Kidney epithelial cell (primary cell): ENCODE measurements at regions not wholly inside any gene's neighbourhood (a gene's known extent, or its start where the extent isn't known, plus 50 kb on each side); places are given as distances from the start of the nearest gene placed in this dataset.

Source experiments
- DNase-seq: peaks from one replicate; pipeline ENCODE4 v3.0.0-alpha.2; 2010; ENCODE audit warnings: low read depth
- H3K27me3 ChIP-seq: 2 replicates; pipeline ENCODE4 v1.6.0; 2011; ENCODE audit warnings: low read length; ENCODE audit not compliant: control insufficient read depth, insufficient read depth
- H3K36me3 ChIP-seq: 2 replicates; pipeline ENCODE4 v1.5.1; 2011; ENCODE audit warnings: low read length; ENCODE audit not compliant: control insufficient read depth, insufficient read depth
- H3K4me3 ChIP-seq: 2 replicates; pipeline ENCODE4 v1.5.1; 2011; ENCODE audit warnings: low read depth, mild to moderate bottlenecking, control low read depth, low read length
- TF ChIP-seq, protein P1 (sequence below): IDR thresholded peaks from 2 replicates; pipeline ENCODE4 v1.5.1; 2011; ENCODE audit warnings: mild to moderate bottlenecking, moderate library complexity, low read length, control low read depth, inconsistent platforms; ENCODE audit not compliant: insufficient read depth, poor library complexity, severe bottlenecking

DNA sequence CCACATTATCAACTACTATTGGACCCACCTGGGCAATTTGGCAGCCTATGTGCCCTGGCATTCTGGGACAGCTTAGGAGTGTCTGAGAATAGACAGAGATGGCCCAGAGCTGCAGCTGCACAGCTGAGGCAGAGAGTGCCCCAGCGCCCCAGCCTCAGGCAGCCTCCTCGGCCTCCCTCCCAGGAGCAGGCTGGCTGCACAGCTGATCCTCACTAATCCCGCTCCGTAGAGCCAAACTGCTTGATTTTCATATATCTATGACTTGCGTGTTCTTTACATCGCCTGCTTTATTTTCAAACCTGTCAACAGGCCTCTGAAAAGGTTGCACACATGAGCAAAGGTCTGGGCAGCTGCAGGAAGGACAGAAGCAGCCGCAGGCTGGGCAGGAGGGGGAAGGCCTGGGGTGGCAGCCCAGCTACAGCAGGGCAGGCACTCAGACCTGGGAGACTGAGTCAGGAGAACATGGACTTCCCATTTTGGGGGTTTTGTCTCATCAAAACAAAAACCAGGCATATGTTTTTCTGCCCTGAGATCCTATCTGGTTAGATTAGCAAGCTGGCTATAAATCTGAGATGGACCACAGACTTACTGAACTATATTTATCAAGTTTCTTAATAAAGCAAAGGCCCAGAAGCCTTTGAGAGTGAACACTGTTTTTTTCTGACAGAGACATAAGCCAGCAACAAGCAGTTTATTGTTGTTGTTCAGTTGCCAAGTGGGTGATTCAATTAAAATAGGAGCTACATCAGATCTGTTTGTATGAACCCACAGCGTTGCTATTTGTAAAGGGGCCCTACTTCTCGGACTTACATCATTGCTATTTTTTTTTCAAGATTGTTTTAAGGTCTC is 301.8 kb upstream of the DUSP10 start:
- H3K36me3 ChIP-seq, result no peaks in the 10 kb centered on the region
- H3K4me3 ChIP-seq, result no peak overlapping the region
- no peak for DNase-seq
- no peaks in the 10 kb centered on the region for H3K27me3 ChIP-seq
- TF ChIP-seq, protein P1, sequence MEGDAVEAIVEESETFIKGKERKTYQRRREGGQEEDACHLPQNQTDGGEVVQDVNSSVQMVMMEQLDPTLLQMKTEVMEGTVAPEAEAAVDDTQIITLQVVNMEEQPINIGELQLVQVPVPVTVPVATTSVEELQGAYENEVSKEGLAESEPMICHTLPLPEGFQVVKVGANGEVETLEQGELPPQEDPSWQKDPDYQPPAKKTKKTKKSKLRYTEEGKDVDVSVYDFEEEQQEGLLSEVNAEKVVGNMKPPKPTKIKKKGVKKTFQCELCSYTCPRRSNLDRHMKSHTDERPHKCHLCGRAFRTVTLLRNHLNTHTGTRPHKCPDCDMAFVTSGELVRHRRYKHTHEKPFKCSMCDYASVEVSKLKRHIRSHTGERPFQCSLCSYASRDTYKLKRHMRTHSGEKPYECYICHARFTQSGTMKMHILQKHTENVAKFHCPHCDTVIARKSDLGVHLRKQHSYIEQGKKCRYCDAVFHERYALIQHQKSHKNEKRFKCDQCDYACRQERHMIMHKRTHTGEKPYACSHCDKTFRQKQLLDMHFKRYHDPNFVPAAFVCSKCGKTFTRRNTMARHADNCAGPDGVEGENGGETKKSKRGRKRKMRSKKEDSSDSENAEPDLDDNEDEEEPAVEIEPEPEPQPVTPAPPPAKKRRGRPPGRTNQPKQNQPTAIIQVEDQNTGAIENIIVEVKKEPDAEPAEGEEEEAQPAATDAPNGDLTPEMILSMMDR, result no peak

DNA sequence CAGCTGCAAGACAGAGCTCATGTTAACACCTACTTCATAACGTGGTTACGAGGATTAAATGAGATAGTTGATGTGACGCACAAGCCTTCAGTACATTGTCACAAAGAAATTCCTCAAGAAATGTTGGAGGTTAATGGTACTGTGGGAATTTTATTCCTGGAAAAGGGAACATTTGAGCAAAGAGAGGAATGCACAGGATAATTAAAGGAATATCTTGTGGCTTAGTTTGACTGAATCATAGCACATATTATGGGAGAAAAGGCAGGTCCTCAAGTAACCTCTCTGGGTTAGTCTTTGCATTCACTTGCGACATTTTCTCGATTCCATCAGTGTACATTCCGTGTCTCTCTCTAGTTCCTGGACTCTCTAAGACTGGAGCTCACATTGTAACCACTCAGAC is 300.2 kb upstream of the DUSP10 start:
- TF ChIP-seq, protein P1, result no peak
- H3K27me3 ChIP-seq, result no peaks in the 10 kb centered on the region
- no peak overlapping the region for H3K4me3 ChIP-seq
- DNase-seq, result no peak
- H3K36me3 ChIP-seq, result no peaks in the 10 kb centered on the region

DNA sequence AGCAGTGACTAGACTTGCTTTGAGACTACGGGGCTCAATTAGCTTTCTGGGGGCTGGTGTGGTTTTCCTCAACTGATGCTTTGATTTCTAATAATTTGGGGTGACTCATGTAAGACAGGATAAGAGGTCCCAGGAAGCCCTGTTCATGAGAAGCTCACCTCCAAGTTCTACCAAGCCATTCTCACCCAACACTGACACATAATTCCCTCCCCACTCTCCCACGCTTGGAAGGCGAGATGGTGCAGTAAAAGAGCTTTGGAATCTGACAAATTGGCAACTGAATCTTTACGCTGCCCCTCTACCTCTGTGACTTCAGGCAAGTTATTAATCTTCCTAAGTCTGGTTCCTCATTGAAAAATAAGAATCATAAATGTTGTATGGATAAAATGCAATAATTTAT is 299.1 kb upstream of the DUSP10 start:
- Histone ChIP-seq H3K27me3 (no peaks in the 10 kb centered on the region), H3K4me3 (no peak overlapping the region), H3K36me3 (no peaks in the 10 kb centered on the region)
- TF ChIP-seq, protein P1, result no peak
- DNase-seq, result no peak

DNA sequence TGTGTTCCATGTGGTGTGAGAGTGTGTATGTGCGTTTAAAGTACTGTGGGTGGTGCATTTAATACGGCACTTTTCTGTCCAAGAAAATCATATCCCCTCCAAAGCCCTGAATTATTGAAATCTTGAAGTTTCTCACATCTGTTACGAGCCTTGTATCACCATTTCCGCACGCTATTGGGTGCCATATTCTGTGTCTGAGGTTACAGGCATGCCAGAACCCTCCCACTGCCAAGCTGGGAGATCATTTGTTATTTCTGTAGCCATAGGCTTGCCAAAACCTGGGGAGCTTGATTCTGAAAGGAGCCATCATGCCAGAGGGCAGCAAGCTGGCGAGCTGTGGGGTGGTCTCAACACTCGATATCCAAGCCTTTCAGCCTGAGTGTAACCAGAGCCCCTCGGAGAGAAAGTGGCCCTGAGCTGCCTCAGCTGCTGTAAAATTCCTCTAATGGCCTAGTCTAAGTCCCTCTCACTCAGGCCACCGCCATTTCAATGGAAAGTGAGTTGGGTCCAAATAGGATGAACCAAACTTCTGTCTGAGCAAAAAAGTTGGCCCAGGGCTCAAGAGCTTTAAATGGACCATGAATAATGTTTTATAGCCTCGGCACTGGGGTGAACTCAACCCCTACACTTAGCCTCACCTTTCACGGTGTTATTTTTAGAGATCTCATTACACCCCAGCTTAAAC is 298.4 kb upstream of the DUSP10 start:
- no peak for DNase-seq
- no peaks in the 10 kb centered on the region for H3K27me3 ChIP-seq
- H3K4me3 ChIP-seq, result no peak overlapping the region
- no peaks in the 10 kb centered on the region for H3K36me3 ChIP-seq
- TF ChIP-seq, protein P1, result no peak

DNA sequence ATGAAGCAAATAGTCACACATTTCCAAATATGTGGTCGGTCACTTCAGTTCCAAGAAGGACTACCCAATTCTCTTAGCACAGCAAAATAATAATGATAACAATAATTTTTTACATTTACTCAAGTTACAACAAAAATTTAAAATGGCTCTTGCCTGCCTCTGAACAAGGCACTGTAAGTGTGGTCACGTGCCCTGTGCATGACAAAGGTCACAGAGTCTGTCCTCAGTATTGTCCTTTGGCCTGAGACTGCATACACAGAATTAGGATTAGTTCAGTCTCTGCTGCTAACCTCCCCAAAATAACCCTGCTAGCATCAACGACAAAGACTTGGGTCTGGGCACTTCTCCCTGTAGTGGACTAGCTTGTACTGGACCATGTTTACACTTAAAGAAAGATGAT is 297.1 kb upstream of the DUSP10 start:
- no peaks in the 10 kb centered on the region for H3K36me3 ChIP-seq
- TF ChIP-seq, protein P1, result no peak
- no peaks in the 10 kb centered on the region for H3K27me3 ChIP-seq
- DNase-seq, result no peak
- H3K4me3 ChIP-seq, result no peak overlapping the region

DNA sequence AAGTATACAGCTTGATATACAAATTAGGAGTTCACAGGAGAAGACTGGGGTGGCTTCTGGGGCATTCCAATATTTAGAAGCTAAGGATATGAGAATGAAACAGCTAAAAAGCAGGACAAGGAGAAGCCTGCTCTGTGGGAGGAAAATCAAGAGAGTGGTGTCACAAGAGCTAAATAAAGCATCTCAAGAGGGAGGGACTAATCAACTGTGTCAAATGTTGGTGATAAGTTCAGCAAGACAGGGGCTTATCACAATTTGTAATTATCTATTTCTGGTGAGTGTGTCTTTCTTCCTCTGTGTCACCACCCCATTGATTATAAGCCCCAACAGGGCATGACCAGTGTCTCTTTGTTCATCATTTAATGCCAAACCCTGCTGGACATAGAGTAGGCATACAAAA is 295.8 kb upstream of the DUSP10 start:
- no peaks in the 10 kb centered on the region for H3K27me3 ChIP-seq
- H3K4me3 ChIP-seq, result no peak overlapping the region
- TF ChIP-seq, protein P1, result no peak
- DNase-seq, result no peak
- H3K36me3 ChIP-seq, result no peaks in the 10 kb centered on the region
